ENCODE measurements at regions not wholly inside any gene's neighbourhood (a gene's known extent, or its start where the extent isn't known, plus 50 kb on each side); places are given as distances from the start of the nearest gene placed in this dataset.

DNA sequence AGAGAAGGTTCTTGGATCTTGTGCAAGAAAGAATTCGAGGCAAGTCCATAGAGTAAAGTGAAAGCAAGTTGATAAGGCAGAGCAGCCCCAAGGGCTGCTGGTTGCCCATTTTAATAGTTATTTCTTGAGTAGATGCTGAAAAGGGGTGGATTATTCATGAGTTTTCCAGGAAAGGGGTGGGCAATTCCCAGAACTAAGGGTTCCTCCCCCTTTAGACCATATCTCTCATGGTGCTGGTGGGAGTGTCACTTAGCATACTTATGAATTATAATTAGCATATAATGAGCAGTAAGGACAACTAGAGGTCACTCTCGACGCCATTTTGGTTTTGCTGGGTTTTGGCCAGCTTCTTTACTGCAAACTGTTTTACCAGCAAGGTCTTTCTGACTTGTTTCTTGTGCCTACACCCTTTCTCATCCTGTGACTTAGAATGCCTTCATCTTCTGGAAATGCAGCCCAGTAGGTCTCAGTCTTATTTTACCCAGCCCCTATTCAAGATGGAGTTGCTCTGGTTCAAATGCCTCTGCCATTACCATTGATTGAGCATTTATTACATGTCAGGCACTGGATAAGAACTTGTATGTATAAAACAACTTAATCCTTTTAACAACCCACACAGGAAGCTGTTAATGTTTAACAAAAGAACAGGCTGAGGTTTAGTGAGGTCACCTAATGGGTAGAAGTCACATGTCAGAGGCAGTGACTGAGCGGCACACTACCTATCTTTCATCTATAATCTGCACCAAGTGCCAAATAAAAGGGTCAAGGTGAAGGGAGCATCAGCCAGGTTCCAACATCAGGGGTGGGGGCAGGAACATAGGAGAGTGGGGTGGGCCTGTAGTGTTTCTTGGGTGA lies 250.9 kb downstream of the ICOS start:
- TF ChIP-seq, protein P1, sequence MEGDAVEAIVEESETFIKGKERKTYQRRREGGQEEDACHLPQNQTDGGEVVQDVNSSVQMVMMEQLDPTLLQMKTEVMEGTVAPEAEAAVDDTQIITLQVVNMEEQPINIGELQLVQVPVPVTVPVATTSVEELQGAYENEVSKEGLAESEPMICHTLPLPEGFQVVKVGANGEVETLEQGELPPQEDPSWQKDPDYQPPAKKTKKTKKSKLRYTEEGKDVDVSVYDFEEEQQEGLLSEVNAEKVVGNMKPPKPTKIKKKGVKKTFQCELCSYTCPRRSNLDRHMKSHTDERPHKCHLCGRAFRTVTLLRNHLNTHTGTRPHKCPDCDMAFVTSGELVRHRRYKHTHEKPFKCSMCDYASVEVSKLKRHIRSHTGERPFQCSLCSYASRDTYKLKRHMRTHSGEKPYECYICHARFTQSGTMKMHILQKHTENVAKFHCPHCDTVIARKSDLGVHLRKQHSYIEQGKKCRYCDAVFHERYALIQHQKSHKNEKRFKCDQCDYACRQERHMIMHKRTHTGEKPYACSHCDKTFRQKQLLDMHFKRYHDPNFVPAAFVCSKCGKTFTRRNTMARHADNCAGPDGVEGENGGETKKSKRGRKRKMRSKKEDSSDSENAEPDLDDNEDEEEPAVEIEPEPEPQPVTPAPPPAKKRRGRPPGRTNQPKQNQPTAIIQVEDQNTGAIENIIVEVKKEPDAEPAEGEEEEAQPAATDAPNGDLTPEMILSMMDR (IDR thresholded peaks at IDR 0.05; ENCODE audit: poor library complexity) = no peak
- TF ChIP-seq EZH2 (IDR thresholded peaks at IDR 0.05; ENCODE audit: borderline replicate concordance) (no peak), EZH2phosphoT487 (IDR thresholded peaks at IDR 0.05; ENCODE audit: low read depth, severe bottlenecking, unreplicated experiment) (no peak)
